Left ventricle myocardium inferior (tissue), 1 donor: ENCODE measurements at regions not wholly inside any gene's neighbourhood (a gene's known extent, or its start where the extent isn't known, plus 50 kb on each side); places are given as distances from the start of the nearest gene placed in this dataset.

Experiments
- DNase-seq: peaks from one replicate; pipeline ENCODE4 v3.0.0-alpha.2; 2020
- H3K27ac ChIP-seq: fragments of 200-600 bp; replicated peaks from 2 replicates; pipeline ENCODE4 v1.8.0; 2021
- H3K27me3 ChIP-seq: fragments of 200-600 bp; 2 replicates; pipeline ENCODE4 v1.8.0; 2021; ENCODE audit warnings: low read depth
- H3K36me3 ChIP-seq: fragments of 200-600 bp; 2 replicates; pipeline ENCODE4 v1.8.0; 2021
- H3K4me1 ChIP-seq: fragments of 200-600 bp; 2 replicates; pipeline ENCODE4 v1.8.0; 2021
- H3K4me3 ChIP-seq: fragments of 200-600 bp; 2 replicates; pipeline ENCODE4 v1.8.0; 2021; ENCODE audit warnings: mild to moderate bottlenecking, moderate library complexity
- H3K9me3 ChIP-seq: fragments of 200-600 bp; replicated peaks from 2 replicates; pipeline ENCODE4 v1.8.0; 2021
- intact Hi-C: fragments of 100-400 bp; cut with micrococcal nuclease; formaldehyde crosslinking; loops from one replicate; pipeline ENCODE4 v1.11.0; 2022
- TF ChIP-seq, protein P1 (sequence below): fragments of 200-600 bp; IDR thresholded peaks from 2 replicates; pipeline ENCODE4 v1.8.0; 2021; ENCODE audit warnings: antibody characterized with exemption, mild to moderate bottlenecking, borderline replicate concordance
- donor health status: DM: no; HTN: yes; CAD: no; lungs with severe emphysema.

GRCh38 chr5:54646356-54647101 is 129.0 kb downstream of the SNX18 start:
- H3K27me3 ChIP-seq, result no peaks in the 10 kb centered on the region
- peak; percentile 88 for DNase-seq
- no peaks in the 10 kb centered on the region for H3K36me3 ChIP-seq
- H3K4me1 ChIP-seq, result peaks cover 42% of the 10 kb centered on the region
- TF ChIP-seq, protein P1, sequence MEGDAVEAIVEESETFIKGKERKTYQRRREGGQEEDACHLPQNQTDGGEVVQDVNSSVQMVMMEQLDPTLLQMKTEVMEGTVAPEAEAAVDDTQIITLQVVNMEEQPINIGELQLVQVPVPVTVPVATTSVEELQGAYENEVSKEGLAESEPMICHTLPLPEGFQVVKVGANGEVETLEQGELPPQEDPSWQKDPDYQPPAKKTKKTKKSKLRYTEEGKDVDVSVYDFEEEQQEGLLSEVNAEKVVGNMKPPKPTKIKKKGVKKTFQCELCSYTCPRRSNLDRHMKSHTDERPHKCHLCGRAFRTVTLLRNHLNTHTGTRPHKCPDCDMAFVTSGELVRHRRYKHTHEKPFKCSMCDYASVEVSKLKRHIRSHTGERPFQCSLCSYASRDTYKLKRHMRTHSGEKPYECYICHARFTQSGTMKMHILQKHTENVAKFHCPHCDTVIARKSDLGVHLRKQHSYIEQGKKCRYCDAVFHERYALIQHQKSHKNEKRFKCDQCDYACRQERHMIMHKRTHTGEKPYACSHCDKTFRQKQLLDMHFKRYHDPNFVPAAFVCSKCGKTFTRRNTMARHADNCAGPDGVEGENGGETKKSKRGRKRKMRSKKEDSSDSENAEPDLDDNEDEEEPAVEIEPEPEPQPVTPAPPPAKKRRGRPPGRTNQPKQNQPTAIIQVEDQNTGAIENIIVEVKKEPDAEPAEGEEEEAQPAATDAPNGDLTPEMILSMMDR, result peak; percentile 25
- H3K27ac ChIP-seq, result peak overlapping the region; percentile 83
- intact Hi-C loops, result no loop called here
- no peaks in the 10 kb centered on the region for H3K9me3 ChIP-seq
- no peak overlapping the region for H3K4me3 ChIP-seq

DNA sequence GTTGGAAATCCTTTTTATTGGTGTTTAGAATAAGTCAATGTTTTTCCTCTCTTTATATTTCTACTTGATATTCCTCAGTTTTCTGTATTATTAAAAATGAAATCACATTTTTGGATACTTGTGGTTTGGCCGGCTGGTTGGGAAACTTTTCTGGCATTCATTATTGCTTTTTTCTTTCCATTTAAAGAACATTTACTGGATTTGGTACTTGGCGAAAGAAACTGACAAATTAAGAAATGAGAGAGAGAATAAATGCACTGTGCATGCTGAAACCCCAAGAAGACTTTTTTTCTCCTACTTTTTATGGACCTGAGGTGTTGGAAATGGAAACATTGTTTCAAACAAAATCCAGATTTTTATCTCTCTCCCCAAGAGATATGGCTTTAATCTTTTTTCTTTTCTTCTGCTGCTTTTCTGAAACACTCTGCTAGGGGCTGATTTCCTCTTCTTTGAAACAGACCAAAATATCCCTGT is 128.4 kb downstream of the SNX18 start:
- H3K9me3 ChIP-seq, result no peaks in the 10 kb centered on the region
- H3K36me3 ChIP-seq, result no peaks in the 10 kb centered on the region
- H3K27ac ChIP-seq, result peak overlapping the region; percentile 83
- H3K4me3 ChIP-seq, result no peak overlapping the region
- TF ChIP-seq, protein P1, result no peak
- DNase-seq, result no peak
- intact Hi-C loops, result no loop called here
- H3K4me1 ChIP-seq, result peaks cover 36% of the 10 kb centered on the region
- no peaks in the 10 kb centered on the region for H3K27me3 ChIP-seq

- Histone ChIP-seq H3K4me3 (no peak overlapping the region), H3K36me3 (no peaks in the 10 kb centered on the region), H3K27ac (no peak overlapping the region), H3K27me3 (no peaks in the 10 kb centered on the region), H3K9me3 (no peaks in the 10 kb centered on the region), H3K4me1 (peaks cover 35% of the 10 kb centered on the region)
- intact Hi-C loops, result no loop called here
- TF ChIP-seq, protein P1, result no peak
- no peak for DNase-seq
Measured at GRCh38 chr5:54644226-54644625, 126.7 kb downstream of the SNX18 start.

GRCh38 chr5:54643685-54644106 is 126.1 kb downstream of the SNX18 start:
- no peak for DNase-seq
- no peak overlapping the region for H3K4me3 ChIP-seq
- H3K4me1 ChIP-seq, result peaks cover 35% of the 10 kb centered on the region
- intact Hi-C loops, result no loop called here
- no peak overlapping the region for H3K27ac ChIP-seq
- H3K27me3 ChIP-seq, result no peaks in the 10 kb centered on the region
- H3K36me3 ChIP-seq, result no peaks in the 10 kb centered on the region
- TF ChIP-seq, protein P1, result no peak
- no peaks in the 10 kb centered on the region for H3K9me3 ChIP-seq

DNA sequence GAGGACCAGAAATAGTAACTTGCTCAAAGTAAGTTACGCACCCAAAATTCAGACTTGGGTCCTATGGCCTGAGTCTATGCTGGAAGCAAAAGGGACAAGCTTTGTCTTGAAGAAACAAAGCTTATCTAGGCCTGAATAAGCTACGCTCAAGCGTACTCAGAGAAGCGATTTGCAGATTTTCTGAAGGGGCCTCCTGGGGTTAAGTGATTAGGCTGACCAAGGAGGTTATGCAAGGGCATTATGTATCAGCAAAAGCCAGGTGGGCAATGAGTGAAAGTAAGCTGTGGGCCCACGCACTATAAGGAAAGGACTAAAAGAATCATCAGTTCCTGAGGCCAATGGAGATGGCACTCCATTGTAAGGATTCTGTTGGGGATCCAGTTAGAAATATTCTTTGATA is 122.1 kb downstream of the SNX18 start:
- DNase-seq, result no peak
- Histone ChIP-seq H3K4me1 (peaks cover 7% of the 10 kb centered on the region), H3K9me3 (no peaks in the 10 kb centered on the region), H3K4me3 (no peak overlapping the region), H3K36me3 (no peaks in the 10 kb centered on the region), H3K27me3 (no peaks in the 10 kb centered on the region), H3K27ac (no peak overlapping the region)
- TF ChIP-seq, protein P1, result no peak
- intact Hi-C loops, result no loop called here
